ENCODE measurements at regions not wholly inside any gene's neighbourhood (a gene's known extent, or its start where the extent isn't known, plus 50 kb on each side); places are given as distances from the start of the nearest gene placed in this dataset.

- intact Hi-C loops (cut with micrococcal nuclease): no loop called here
These were observed 398.4 kb upstream of the BOD1L1 start for GRCh38 chr4:14025891-14026290.

- intact Hi-C loops (cut with micrococcal nuclease): no loop called here
These were observed 401.3 kb upstream of the BOD1L1 start for GRCh38 chr4:14028862-14029261.

GRCh38 chr4:14035076-14035475, 407.6 kb upstream of the BOD1L1 start:
- intact Hi-C loops (cut with micrococcal nuclease): no loop called here

- intact Hi-C loops (cut with micrococcal nuclease): no loop called here
These were observed 415.7 kb upstream of the BOD1L1 start for GRCh38 chr4:14043203-14043602.

GRCh38 chr4:14046642-14047041, 419.1 kb upstream of the BOD1L1 start:
- intact Hi-C loops (cut with micrococcal nuclease): no loop called here

GRCh38 chr4:14047840-14048239, 420.3 kb upstream of the BOD1L1 start:
- intact Hi-C loops (cut with micrococcal nuclease): no loop called here

- intact Hi-C loops (cut with micrococcal nuclease): no loop called here
These were observed 422.4 kb upstream of the BOD1L1 start for GRCh38 chr4:14049946-14050345.

GRCh38 chr4:14053291-14053690, 425.8 kb upstream of the BOD1L1 start:
- intact Hi-C loops (cut with micrococcal nuclease): no loop called here

GRCh38 chr4:14054391-14054790, 426.9 kb upstream of the BOD1L1 start:
- intact Hi-C loops (cut with micrococcal nuclease): no loop called here

- intact Hi-C loops (cut with micrococcal nuclease): no loop called here
These were observed 431.5 kb upstream of the BOD1L1 start for GRCh38 chr4:14059006-14059405.

GRCh38 chr4:14064984-14065383, 437.5 kb upstream of the BOD1L1 start:
- intact Hi-C loops (cut with micrococcal nuclease): no loop called here

- intact Hi-C loops (cut with micrococcal nuclease): no loop called here
These were observed 437.9 kb upstream of the BOD1L1 start for GRCh38 chr4:14065406-14065805.

GRCh38 chr4:14066979-14067378, 439.5 kb upstream of the BOD1L1 start:
- intact Hi-C loops (cut with micrococcal nuclease): no loop called here

- intact Hi-C loops (cut with micrococcal nuclease): no loop called here
These were observed 442.4 kb upstream of the BOD1L1 start for GRCh38 chr4:14069886-14070285.

- intact Hi-C loops (cut with micrococcal nuclease): no loop called here
These were observed 442.9 kb upstream of the BOD1L1 start for GRCh38 chr4:14070289-14070880.

- intact Hi-C loops (cut with micrococcal nuclease): no loop called here
These were observed 445.0 kb upstream of the BOD1L1 start for GRCh38 chr4:14072506-14072905.

GRCh38 chr4:14076776-14077175, 449.3 kb upstream of the BOD1L1 start:
- intact Hi-C loops (cut with micrococcal nuclease): no loop called here

GRCh38 chr4:14078326-14078725, 450.8 kb upstream of the BOD1L1 start:
- intact Hi-C loops (cut with micrococcal nuclease): no loop called here

GRCh38 chr4:14079601-14080000, 452.1 kb upstream of the BOD1L1 start:
- intact Hi-C loops (cut with micrococcal nuclease): no loop called here

- intact Hi-C loops (cut with micrococcal nuclease): no loop called here
These were observed 455.6 kb upstream of the BOD1L1 start for GRCh38 chr4:14083150-14083549.

- intact Hi-C loops (cut with micrococcal nuclease): no loop called here
These were observed 457.1 kb upstream of the BOD1L1 start for GRCh38 chr4:14084598-14084997.

GRCh38 chr4:14087459-14087858, 459.9 kb upstream of the BOD1L1 start:
- intact Hi-C loops (cut with micrococcal nuclease): no loop called here

GRCh38 chr4:14087921-14088320, 460.4 kb upstream of the BOD1L1 start:
- intact Hi-C loops (cut with micrococcal nuclease): no loop called here

GRCh38 chr4:14091531-14091930, 464.0 kb upstream of the BOD1L1 start:
- intact Hi-C loops (cut with micrococcal nuclease): no loop called here
